ENCODE measurements at regions not wholly inside any gene's neighbourhood (a gene's known extent, or its start where the extent isn't known, plus 50 kb on each side); places are given as distances from the start of the nearest gene placed in this dataset.

GRCh38 chr2:217520356-217521010 is 482.3 kb downstream of the TNS1 start (continued):
- TF ChIP-seq ZBTB40 (IDR thresholded peaks at IDR 0.05), result no peak
- no peak for TF ChIP-seq ZBTB40 (CRISPR knock-in tag; IDR thresholded peaks at IDR 0.05)

GRCh38 chr2:217517402-217517801 is 485.4 kb downstream of the TNS1 start:
- 12% methylated on average over 5 of the region's 5 CpGs for WGBS (ENCODE audit: low lambda C conversion rate)
- intact Hi-C loops (cut with micrococcal nuclease; ENCODE audit: unreplicated experiment), result no loop called here

More at GRCh38 chr2:217517402-217517801, 485.4 kb downstream of the TNS1 start:
- ChIA-PET CTCF (ENCODE audit: low intra/inter-chr PET ratio, low total read pairs) (no interaction called here), POLR2A (no interaction called here)
- H4K20me1 ChIP-seq (ENCODE audit: insufficient read depth, low read length), result no peaks in the 10 kb centered on the region
- no peak overlapping the region for H3K9ac ChIP-seq (ENCODE audit: insufficient read depth, low read depth, low read length)
- H2AFZ ChIP-seq (ENCODE audit: low read length), result no peak overlapping the region
- H3K4me1 ChIP-seq (ENCODE audit: insufficient read depth, low read length), result no peaks in the 10 kb centered on the region
- 0 out of 5 replicates have a peak, but pooled peaks cover 0 to 4% of the 10 kb centered on the region in 2 experiments for H3K27me3 ChIP-seq (ENCODE audit: control insufficient read depth in 1 of 2, insufficient read depth in 2 of 2, low read length in 2 of 2)
- in situ Hi-C loops (cut with HindIII; ENCODE audit: extremely low pct_ligation_motif_present, low pct_unique_long_range_greater_than_20kb), result loop anchor here (25.0 kb wide), 1 partner anchor 1005 kb away; no protein-coding TSS in a partner anchor
- no peaks in the 10 kb centered on the region for H3K9me3 ChIP-seq (ENCODE audit: low read length)
- H3K36me3 ChIP-seq (replicated peaks in 1 of 2; ENCODE audit: control insufficient read depth in 1 of 2, insufficient read depth in 2 of 2, low read length in 2 of 2), result no peaks in the 10 kb centered on the region
- TF ChIP-seq DDIT3 (CRISPR knock-in tag; IDR thresholded peaks at IDR 0.05) (no peak), ARHGAP35 (CRISPR knock-in tag; IDR thresholded peaks at IDR 0.05; ENCODE audit: borderline replicate concordance) (no peak), HOXA5 (CRISPR knock-in tag; IDR thresholded peaks at IDR 0.05) (no peak)
- H3K4me2 ChIP-seq (ENCODE audit: low read depth, low read length), result no peak overlapping the region
- BruUV-seq (replicated peaks), result no TSS peak
- ATAC-seq (no peak), FAIRE-seq (no peak), DNase-seq (ENCODE audit: low spot score) (no peak)
- H3K27ac ChIP-seq (ENCODE audit: extremely low read length, insufficient read depth, low read length), result no peak overlapping the region
- no peaks in the 10 kb centered on the region for H3K79me2 ChIP-seq (ENCODE audit: insufficient read depth, low read length)
- no peak overlapping the region for H3K4me3 ChIP-seq (replicated peaks in 1 of 3; ENCODE audit: insufficient read depth in 1 of 3, low read depth in 2 of 3, low read length in 3 of 3)
